GM18870 (cell line): ENCODE measurements at regions not wholly inside any gene's neighbourhood (a gene's known extent, or its start where the extent isn't known, plus 50 kb on each side); places are given as distances from the start of the nearest gene placed in this dataset.

Source experiments
- ATAC-seq: cut with Tn5 transposase; IDR thresholded peaks from one replicate; pipeline ENCODE4 v1.9.1; 2021; ENCODE audit warnings: moderate library complexity; ENCODE audit not compliant: unreplicated experiment

DNA sequence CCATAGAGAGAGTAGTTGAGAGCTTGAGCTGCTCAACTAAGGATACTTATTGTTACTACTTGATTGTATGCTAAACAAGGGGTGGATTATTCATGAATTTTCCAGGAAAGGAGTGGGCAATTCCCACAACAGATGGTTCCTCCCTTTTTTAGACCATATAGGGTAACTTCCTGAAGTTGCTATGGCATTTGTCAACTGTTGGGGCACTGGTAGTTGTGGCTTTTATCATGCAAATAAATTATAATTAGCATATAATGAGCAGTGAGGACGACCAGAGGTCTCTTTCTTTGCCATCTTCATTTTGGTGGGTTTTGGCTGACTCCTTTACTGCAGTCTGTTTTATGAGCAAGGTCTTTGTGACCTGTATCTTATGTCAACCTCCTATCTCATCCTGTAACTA lies 1403.5 kb upstream of the PABPC4L start:
- ATAC-seq, result no peak

DNA sequence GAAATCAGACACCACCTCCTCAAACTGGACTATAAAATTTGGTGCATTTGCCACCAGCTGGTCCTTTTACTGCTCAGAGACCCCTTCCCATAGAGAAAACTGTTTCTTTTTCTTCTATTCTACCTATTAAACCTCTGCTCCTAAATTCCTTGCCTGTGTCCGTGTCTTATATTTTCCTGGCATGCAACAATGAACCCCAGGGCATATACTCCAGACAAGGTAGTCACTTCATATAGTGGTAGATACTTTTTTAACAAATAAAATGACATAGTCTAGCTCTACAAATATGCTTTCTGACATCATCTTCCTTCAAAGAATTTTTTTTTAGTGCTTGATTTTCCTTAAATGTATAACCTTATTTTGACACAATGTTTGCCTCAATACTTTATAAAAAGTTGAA lies 1402.9 kb upstream of the PABPC4L start:
- ATAC-seq, result no peak

DNA sequence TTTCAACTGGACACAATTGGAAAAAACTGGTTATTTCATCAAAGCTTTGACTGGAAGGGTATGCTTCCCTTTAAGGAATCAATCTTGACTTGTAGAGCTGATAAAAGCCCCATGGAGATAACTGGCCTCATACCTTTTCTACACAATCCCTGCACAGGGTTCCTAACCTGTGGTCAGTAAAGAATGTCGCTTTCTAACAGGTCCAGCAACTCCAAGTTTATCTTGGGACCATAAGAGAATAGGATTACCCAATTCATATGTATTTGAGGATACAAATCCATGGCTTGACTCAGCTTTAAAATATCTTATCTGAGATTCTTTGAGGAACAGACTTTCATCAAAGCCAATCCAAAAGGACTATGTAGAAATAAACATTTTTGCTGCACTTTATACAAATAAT lies 1399.8 kb upstream of the PABPC4L start:
- no peak for ATAC-seq

DNA sequence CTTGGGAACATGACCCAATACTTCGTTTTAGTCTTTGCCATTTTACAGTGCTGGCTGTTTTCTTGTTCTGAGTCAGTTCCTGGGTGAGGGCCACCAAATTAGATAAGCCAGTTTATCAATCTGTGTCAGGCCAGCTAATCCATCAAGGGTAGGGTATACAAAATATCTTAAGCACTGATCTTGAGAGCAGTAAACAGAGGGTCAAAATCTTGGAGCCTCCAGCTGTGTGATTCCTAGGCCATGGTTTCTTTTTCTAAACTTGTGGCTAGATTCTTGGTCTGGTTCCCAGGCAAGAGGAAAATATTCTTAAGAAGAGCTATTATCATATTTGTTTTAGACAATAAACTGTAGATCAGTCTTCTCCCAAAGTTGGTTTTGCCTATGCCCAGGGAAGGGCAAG lies 1396.6 kb upstream of the PABPC4L start:
- ATAC-seq, result no peak

DNA sequence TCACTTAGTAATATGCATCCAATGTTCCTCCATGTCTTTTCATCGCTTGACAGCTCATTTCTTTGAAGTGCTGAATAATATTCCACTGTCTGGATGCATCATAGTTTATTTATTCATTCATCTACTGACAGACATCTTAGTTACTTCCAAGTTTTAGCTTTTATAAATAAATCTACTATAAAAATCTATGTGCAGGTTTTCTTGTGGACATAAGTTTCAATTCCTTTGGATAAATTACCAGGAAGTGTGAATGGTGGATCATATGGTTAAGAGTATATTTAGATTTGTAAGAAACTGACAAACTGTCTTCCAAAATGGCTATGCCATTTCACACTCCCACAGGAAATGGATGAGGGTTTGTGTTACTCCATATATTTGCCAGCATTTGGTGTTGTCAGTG lies 1392.9 kb upstream of the PABPC4L start:
- ATAC-seq, result no peak

DNA sequence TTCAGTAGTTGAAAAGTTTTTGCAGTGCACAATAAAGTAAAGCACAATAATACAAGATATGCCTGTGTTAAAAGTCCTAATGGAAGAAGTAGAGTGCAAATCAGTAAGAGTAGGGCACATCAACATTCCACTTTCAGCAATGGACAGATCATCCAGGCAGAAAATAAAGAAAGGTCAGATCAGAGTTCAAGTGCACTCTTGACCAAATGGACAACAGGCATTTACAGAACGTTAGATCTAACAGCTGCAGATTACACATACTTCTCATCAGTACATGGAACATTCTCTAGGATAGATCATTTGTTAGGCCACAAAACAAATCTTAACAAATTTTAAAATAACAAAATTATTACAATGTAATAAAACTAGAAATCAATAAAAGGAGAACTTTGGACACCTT lies 1373.5 kb upstream of the PABPC4L start:
- no peak for ATAC-seq

DNA sequence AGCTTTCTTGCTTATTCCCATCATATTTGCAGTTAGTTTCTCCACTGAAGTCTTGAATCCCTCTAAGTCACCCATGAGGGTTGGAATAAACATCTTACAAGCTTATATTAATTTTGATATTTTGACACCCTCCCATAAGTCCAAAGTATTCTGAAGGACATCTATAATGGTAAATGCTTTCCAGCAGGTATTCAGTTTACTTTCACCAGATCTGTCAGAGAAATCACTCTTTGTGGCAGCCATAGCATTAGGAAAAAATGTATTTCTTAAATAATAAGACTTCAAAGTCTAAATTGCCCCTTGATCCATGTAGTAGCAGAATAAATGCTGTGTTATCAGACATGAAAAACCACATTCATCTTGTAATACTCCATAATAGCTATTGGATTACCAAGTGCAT lies 1371.7 kb upstream of the PABPC4L start:
- no peak for ATAC-seq

DNA sequence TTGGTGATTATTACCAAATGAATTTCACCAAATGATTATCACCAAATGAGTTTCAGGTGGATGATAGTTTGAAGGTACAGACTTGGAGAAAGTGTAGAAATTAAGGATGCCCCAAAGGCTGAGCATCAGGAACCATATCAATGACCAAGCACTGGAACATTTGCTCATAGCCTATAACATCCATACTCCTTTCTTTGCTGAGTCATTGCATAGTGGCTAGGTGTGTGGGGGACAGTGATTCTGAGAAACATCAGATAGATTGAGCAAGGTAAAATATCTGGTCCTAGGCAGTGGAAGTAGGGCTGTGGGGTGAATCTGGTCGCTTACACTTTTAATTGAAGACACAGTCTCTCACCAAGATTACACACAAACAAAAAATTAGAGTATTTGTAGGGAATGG lies 1362.5 kb upstream of the PABPC4L start:
- no peak for ATAC-seq

DNA sequence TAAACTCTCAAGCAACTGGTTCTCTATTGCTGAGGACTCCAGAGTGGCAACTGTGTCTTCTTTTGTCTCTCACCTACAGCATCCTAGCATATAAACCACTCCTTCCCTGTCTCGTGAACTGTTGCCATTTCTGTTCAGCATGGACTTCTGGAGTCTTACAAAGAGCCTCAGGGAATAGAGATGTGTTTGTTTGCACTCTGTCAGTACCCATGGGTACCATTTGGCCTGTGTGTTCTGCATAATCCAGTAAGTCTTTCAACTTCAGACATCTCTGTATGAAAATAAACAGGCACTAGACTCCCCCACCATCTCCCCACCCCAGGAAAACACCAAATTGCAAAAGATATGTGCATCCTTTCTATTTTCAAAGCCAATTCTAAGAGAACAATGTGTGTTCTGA lies 1351.6 kb upstream of the PABPC4L start:
- no peak for ATAC-seq

DNA sequence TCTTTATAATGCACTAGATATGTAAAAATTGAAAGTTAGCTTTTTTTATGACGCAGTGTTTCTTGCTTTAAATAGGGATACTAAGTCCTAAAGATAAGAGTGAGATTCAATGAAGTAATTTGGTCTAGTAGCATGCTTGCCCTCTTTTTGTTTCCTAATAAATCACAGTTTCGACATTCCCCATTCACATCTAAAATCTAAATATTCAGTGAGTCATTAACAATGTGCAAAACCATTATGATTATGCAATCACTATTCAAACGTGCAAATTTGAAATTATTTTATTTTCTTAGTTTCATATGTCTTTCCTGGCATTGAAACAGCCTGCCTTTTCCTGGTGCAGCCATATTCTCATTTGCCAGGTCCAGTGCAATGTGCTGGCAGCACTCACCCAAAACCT lies 1350.5 kb upstream of the PABPC4L start:
- ATAC-seq, result no peak

DNA sequence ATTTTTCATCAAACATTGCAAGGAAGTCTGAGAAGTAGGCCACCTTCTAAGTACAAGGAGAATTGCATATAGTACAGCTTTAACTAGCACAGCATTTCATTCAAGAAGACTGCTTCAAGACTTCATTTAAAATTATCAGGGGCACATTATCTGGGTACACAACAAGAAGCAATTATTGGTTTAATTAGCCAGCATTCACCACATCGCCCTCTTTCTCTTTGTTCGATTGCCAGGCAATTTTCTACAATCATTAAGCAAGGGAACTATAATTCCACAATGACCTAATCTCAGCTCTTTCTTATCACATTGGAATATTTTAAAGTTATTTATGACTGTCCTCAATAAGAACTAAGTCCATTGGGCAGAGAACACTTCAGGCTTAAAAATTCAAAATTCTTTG lies 1347.1 kb upstream of the PABPC4L start:
- ATAC-seq, result no peak

DNA sequence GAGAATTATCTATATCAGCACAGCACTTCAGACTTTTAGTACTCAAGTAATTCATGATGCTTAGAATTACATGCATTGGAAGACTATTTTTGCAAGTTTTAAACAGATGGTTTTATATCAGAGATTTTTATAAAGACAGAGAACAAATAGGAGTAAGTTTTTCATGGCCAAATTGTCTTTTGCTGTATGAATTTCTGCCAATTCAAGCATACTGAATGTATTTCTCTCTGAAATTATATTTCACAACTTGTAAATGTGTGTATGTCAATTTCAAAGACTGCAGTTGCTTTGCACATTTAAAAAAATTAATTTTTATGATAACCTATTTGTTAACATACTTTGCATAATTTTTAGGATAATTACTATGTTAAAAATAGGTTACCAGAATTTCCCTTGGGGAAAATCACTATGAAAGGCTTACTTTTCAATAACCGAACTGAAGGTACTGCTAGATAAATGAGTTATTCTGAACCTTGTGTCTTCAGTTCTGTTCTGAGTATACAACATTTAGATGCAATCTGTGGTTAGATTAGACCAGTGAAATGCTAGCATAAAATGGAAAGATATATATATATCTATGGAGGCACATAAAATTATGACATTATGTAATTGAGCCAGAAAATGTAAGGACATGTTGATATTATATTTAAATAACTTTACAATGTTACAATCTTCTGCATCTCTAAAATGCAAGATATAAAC lies 1344.2 kb upstream of the PABPC4L start:
- ATAC-seq, result no peak

DNA sequence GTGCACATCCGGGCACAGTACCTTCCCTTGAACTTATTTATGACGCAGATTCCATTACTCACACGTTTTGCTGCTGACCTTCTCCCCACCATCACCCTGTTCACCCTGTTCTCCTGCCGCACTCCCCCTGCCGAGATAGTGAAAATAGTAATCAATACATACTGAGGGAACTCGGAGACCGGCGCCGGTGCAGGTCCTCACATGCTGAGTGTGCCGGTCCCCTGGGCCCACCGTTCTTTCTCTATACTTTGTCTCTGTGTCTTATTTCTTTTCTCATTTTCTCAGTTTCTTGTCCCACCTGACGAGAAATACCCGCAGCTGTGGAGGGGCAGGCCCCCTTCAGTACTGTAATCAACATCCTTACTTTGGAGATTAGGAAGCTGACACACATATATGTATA lies 1337.1 kb upstream of the PABPC4L start:
- no peak for ATAC-seq

DNA sequence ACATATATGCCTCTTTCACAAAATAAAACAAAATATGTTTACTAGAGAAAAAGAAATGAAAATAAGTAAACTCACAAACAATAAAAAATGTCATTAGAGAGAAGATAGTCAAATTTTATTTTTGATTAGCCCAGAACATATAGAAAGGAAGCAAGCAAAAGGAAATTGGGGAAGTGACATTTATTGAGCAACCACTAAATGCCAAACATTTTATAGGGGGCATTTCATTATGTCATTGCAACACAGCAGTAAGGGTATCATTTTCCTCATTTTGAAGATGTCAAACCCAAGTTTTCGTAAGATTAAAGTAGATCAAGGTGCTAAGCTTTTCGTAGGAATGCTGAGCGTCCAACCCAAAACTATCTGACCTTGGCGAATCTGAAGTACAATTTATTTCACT lies 1331.5 kb upstream of the PABPC4L start:
- ATAC-seq, result no peak

DNA sequence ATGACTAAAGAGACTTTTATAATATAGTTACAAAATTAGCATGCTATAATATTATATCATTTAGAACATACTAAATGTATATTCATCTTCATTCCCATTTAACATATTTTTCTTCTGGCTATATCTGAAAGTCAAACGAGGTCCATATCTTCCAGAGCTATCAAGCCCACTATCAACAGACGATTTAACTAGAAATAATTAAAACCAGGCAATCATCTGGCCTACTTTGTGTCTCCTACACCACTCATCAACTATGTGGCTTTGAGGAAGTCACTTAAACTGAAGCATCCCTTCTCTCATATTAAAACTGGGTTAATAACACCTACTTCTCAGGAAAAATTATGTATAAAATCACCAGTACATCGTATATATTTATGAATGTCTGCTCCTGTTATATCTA lies 1330.5 kb upstream of the PABPC4L start:
- ATAC-seq, result no peak

DNA sequence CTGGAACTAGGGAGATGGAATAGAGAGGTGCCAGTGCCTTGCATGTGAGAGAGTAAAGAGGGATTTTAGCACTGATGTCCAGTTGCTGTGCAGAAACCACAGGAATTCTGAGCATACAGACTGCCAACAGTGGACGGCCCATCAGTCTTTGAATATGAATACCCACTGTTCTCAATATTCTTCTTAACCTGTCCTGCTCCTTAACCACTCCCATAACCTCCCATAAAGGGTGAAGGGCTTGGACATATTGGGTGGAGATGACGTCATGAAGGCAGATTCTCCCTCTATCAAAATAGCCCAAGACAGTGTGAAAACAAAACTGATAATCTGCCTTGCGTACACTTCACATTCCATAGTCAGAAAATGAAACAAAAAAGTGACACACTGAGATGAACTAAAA lies 1313.7 kb upstream of the PABPC4L start:
- ATAC-seq, result no peak

DNA sequence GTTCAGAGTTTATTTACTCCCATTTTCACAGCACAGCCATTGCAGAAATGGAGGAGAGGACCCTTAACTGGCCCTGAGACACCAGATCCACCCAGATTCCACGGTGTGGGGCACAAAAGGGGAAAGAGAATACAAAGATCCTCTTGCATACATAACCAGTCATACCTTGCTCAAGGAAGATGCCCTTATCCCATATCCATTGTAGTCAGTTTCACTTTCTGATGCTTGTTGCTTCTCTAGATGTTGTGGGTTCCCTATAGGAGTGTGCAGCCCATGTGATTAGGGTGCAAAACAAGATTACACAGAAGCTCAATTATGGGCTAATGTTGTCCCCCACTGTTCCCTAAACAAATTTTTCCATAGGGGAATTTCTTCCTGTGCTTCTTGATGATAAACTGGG lies 1309.0 kb upstream of the PABPC4L start:
- no peak for ATAC-seq

DNA sequence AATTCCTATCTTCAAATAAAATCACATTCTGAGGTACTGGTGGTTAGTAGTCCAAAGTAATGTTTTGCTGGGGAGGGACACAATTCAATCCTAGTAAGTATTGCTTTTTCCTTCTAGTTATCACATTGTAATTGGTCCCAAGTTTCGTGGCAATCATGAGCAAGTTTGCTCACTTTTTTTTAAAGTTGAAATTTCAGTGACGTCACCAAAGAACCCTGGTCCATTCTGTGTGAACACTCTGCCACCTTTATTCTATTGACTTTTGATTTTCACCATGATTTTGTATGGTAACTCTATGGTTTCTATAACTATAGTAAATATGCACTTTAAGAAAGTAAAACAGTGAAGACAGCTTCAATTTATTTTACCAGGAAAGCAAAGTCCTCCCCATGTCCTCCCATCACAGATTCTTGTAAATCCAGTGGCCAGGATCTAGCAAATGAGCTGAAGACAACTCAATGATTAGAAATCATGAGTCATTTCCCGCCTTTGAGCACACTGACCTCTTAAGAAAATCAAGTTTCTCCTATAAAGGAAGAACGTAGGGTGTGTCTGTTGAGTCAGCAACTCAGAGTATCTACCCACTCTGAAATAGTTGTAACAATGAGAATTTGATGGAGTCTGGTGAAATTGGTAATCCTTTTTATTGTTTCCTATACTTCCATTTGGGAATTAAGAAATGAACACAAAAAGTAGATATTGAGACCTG lies 1306.6 kb upstream of the PABPC4L start:
- no peak for ATAC-seq

DNA sequence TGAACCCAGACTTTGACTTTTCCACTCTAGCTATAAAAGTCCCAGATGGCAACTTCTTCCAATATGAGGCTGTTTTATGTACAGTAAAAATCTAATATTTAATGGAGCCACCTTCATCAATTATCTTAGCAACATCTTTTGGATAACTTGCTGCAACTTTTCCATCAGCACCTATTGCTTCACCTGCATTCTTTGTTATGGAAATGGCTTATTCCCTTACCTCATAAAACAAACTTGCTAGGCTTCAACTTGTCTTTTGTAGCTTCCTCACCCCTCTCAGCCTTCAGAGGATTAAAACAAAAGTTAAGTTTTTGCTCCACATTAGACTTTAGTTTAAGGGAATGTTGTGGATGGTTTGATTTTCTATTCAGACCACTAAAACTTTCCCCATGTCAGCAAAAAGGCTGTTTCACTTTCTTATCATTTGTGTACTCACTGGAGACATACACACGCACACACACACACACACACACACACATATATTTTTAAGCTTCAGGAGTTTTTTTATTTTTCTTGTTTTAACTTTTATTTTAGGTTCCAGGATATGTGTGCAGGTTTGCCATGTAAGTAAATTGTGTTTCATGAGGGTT lies 1296.1 kb upstream of the PABPC4L start:
- no peak for ATAC-seq

DNA sequence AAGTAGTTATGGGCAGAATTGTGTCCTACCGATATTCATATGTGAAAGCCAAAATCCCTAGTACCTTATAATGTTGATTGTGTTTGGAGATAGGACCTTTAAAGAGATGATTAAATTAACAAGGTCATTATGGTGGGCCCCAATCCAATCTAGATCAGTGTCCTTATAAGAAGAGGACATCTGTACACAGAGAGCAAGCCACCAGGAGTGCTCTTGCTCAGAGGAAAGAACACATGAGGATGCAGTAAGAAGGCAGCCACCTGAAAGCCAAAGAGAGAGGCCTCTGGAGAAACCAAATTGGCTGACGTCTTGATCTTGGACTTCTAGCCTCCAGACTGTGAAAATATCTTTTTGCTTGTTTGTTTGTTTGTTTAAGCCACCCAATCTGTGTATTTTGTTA lies 1290.8 kb upstream of the PABPC4L start:
- ATAC-seq, result no peak

DNA sequence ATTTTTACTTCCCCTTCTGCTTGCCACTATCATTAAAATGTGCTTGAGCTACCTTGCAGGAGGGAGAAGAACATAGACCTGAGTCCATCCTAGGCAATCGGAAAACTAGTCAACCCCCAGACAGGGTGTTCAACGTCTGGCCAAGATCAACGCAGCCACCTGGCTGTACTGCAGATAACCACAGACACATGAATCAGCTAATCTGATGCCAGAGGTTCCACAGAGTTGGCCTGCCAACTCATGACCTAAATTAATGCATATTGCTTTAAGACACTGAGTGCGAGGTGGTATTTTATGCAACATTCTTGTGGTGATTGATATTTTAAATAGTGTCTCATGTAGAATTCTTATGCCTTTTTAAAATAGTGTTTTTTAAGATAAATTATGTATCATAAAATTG lies 1283.8 kb upstream of the PABPC4L start:
- no peak for ATAC-seq

DNA sequence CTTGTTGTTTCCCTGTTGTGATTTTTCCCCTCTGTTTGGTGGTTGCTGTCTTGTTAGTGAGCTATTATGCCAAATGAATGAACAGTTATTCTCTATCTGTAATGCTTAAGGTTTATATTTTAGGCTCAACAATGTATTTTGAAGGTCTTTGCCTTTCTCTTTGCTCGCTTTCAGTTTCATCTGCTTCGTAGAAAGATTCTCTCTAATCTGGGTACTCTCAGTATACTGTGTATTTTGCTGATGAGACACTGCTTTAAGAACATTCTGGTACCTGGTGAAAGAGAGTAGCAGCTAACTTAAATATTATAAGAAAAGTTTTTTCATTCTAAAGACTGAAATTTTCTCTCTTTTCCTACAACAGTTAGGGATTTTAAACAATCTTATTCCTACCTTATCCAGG lies 1274.7 kb upstream of the PABPC4L start:
- ATAC-seq, result no peak

DNA sequence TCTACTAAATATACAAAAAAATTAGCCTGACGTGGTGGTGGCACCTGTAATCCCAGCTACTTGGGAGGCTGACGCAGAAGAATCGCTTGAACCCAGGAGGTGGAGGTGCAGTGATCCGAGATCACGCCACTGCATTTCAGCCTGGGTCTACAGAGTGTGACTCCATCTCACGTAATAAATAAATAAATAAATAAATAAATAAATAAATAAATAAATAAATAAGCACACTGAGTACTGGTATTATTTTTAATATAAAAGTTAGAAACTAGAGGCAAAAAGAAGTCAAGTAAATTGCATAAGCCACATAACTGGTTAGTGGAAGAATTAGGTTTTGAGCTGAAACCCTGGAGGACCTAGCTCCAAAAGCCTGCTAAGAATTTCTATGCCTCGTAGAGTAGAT lies 1262.7 kb upstream of the PABPC4L start:
- no peak for ATAC-seq
